ENCODE measurements at regions not wholly inside any gene's neighbourhood (a gene's known extent, or its start where the extent isn't known, plus 50 kb on each side); places are given as distances from the start of the nearest gene placed in this dataset.
"Not testable (repeated sequence)": the region's sequence is repeated elsewhere in the genome, so short reads cannot be mapped to it uniquely, and the experiment has no call there.

- no peak for DNase-seq (ENCODE audit: low spot score)
Observed at GRCh38 chr1:65062339-65062738, 85.7 kb upstream of the AK4 start.

- no peak for DNase-seq (ENCODE audit: low spot score)
Observed at GRCh38 chr1:65063025-65063424, 85.0 kb upstream of the AK4 start.

DNA sequence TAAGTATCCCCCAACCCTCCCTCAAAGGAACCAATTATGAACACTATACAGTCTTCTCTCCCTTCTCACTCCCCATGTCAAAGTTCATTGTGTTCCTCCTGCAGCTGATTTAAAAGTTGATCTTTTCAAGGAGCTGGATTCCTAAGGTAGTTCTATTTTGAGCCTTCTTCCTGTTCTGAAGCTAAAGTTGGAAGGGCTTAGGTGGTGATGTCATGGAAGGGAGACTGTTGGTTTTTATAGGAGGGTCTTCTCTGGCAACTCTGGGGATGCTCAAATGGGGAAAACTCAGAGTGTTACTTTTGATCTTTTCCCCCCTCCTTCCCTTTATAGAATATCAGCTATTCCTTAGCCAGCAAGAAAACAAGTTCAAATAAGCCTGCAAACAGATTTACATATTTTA, 83.0 kb upstream of the AK4 start:
- DNase-seq (ENCODE audit: low spot score): no peak

- DNase-seq (ENCODE audit: low spot score): peak; percentile 42
Observed at GRCh38 chr1:65065524-65066418, 82.2 kb upstream of the AK4 start.

GRCh38 chr1:65066419-65066765, 81.6 kb upstream of the AK4 start:
- DNase-seq (ENCODE audit: low spot score): no peak

DNA sequence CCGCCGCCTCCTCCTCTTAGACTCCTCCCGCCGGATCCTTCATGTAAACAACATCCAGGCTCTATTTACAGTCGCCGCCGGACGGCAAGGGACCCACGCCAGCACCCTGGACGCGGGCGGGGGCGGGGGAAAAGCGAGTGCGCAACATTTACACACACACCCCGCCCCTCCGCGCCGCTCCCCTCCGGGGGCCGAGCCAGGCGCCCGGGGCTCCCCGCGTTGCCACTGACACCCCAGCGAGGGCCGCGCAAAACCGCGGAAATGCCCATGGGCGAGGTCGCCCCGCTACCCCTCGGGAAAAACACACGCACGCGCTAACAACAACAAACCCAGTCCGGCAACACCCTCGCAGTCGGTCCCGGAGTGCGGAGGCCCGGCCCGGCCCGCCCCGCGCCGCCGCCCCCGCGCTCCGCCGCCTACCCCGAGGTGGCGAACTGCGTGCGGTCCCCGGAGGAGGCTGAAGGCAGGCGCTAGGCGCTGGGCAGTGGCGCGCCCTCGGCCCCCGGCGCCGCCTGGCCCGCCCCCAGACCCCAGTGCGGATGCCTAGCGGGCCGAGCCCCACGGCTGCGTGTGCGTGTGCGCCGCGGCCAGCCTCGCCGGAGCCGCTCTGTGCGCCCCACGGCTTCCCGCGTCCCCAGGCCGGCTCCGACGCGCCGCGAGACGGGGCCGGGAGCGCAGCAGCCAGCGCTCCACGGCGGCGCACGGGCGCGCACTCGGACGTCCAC, 81.1 kb upstream of the AK4 start:
- DNase-seq (ENCODE audit: low spot score): peak; percentile 91

DNA sequence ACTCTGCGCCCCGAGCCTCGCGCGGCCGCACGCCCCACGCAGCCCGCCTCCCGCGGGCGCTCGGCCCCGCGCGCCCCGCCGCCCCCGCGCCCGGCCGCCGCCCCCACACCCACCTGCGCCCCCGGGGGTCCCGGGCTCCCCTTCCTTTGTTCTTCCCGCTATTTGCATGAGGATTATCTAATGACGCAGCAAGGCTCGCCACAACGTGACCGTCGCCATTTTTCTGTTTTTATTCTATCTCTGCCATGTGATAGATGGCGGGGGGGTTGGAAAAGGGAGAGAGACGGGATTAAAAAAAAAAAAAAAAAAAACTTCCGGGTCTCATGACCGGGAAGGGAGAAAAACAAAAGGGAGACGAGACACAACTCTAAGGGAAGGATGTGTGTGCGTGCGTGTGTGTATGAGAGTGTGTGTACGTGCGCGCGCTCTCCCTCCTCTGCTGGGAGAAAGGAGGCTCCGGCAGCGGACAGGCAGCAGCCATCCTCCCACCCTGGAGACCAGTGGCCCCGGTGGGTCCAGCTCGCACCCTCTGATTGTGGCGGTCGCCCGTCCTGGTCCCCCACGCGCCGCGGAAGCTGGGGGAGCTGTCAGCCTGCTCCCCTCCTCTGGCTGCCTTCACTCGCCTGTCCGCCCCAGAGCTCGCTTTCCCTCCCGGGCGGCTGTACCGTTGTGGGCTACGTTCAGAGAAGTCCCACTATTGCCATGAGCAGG, 80.4 kb upstream of the AK4 start:
- peak; percentile 88 for DNase-seq (ENCODE audit: low spot score)

- DNase-seq (ENCODE audit: low spot score): peak; percentile 61
Observed at GRCh38 chr1:65068202-65069010, 79.6 kb upstream of the AK4 start.

DNA sequence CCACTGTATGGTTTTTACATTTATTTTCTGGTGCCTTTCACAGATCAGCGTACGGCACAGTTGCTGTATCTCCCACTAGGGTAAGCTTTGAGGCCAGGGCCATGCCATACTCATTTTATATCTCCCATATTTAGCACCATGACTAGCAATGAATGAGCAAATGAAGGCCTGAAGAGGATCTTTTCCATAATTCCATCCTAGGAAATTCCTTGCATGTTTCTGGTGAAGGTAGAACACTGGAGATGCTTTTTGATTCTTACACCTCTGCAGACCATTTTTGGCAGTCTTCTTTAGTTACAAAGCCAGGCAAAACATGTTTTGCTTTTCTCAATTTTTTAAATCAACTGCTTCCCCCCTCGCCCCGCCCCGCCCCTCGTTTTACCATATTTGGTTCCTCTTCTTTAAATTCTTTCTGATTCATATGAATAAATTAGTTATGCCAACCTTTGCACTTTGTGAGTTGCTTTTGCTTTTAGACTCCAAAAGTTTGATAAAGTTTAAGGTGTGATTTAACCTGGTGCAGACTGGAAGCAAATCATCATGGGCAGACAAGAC, 78.9 kb upstream of the AK4 start:
- DNase-seq (ENCODE audit: low spot score): no peak

GRCh38 chr1:65072845-65073244, 75.2 kb upstream of the AK4 start:
- no peak for DNase-seq (ENCODE audit: low spot score)

- DNase-seq (ENCODE audit: low spot score): peak; percentile 65
Observed at GRCh38 chr1:65075123-65075976, 72.7 kb upstream of the AK4 start.

DNA sequence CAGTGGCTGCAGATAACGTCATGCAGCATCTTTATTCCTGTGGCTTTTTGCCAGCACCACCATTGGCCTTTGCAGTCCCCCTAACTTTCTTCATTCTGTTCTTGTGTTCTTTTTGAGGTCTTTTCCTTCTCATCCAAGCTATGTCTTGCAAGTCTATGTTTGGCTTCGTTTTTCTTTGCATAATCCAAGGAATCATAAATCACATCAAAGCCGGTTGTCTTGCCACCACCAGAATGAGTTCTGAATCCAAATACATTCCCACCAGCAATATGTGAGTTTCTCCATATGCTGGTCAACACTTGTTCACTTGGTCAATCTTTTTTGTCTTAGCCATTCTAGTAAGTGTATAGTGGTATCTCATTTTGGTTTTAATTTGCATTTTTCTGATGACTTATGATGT, 70.6 kb upstream of the AK4 start:
- no peak for DNase-seq (ENCODE audit: low spot score)

DNA sequence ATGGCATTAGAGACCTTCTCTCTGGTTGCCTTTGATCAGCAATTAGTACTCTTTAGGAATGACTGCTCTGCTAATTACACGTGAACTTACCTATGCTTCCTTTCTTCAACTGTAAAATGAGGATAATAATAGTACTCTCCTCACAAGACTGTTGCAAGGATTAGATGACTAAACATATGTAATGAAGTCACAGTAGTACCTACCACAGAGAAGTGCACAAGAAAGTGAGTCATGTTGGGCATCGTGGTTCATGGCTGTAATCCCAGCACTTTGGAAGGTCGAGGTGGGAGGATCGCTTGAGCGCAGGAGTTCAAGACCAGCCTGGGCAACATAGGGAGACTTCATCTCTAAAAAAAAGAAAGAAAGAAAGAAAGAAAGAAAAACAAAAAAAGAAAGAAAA, 68.1 kb upstream of the AK4 start:
- no peak for DNase-seq (ENCODE audit: low spot score)

- no peak for DNase-seq (ENCODE audit: low spot score)
Observed at GRCh38 chr1:65082346-65083040, 65.5 kb upstream of the AK4 start.

GRCh38 chr1:65083263-65083896, 64.6 kb upstream of the AK4 start:
- no peak for DNase-seq (ENCODE audit: low spot score)

GRCh38 chr1:65084066-65084465, 63.9 kb upstream of the AK4 start:
- no peak for DNase-seq (ENCODE audit: low spot score)

GRCh38 chr1:65087519-65087918, 60.5 kb upstream of the AK4 start:
- not testable (repeated sequence) for DNase-seq (ENCODE audit: low spot score)

DNA sequence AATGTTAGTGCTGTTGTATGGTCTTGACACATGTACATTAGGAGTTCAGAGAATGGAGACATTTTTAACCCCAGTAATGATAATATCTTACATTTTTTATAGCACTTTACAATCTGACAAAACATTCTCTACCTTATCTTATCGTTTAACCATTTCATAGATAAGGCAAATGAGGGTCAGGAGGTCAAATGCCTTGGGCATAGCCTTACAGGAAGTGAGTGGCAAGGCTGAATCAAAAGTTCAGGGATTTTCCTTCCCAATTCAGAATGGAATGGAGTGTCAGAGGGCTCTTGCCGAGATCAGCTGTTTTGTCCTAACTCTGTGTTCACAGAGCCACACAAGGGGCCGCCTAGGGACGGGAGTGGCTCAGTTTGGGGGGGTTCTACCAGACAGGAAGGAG, 57.6 kb upstream of the AK4 start:
- DNase-seq (ENCODE audit: low spot score): no peak

- DNase-seq (ENCODE audit: low spot score): no peak
Observed at GRCh38 chr1:65092691-65093090, 55.3 kb upstream of the AK4 start.

- no peak for DNase-seq (ENCODE audit: low spot score)
Observed at GRCh38 chr1:65097076-65097475, 50.9 kb upstream of the AK4 start.

Data from globus pallidus (tissue), 1 donor.